Thymus (tissue), 11 donors: ENCODE measurements at regions not wholly inside any gene's neighbourhood (a gene's known extent, or its start where the extent isn't known, plus 50 kb on each side); places are given as distances from the start of the nearest gene placed in this dataset.

Source experiments
- DNase-seq, 9 donors: peaks; one replicate each; pipeline ENCODE4 v3.0.0-alpha.2; 2013; ENCODE audit warnings: low spot score in 9 of 9, low read depth in 6 of 9, missing footprints in 1 of 9
- H3K27ac ChIP-seq, 2 donors: one replicate each; pipeline ENCODE4 v1.5.1; 2013; ENCODE audit warnings: control low read depth in 1 of 2, low read depth in 1 of 2, low read length in 1 of 2, mild to moderate bottlenecking in 1 of 2, moderate library complexity in 1 of 2
- H3K27me3 ChIP-seq, 2 donors: one replicate each; pipeline ENCODE4 v1.5.1; 2013; ENCODE audit warnings: low read length in 1 of 2; ENCODE audit not compliant: control insufficient read depth in 2 of 2, insufficient read depth in 1 of 2
- H3K36me3 ChIP-seq, 2 donors: one replicate each; pipeline ENCODE4 v1.5.1; 2013; ENCODE audit warnings: low read length in 1 of 2, mild to moderate bottlenecking in 1 of 2, moderate library complexity in 1 of 2; ENCODE audit not compliant: control insufficient read depth in 2 of 2, insufficient read depth in 2 of 2
- H3K4me1 ChIP-seq, 2 donors: one replicate each; pipeline ENCODE4 v1.5.1; 2013; ENCODE audit warnings: low read length in 2 of 2; ENCODE audit not compliant: control insufficient read depth in 2 of 2, insufficient read depth in 2 of 2
- H3K4me3 ChIP-seq, 2 donors: one replicate each; pipeline ENCODE4 v1.5.1; 2013; ENCODE audit warnings: low read length in 2 of 2, control low read depth in 1 of 2, mild to moderate bottlenecking in 1 of 2
- H3K9me3 ChIP-seq, 2 donors: one replicate each; pipeline ENCODE4 v1.5.1; 2013; ENCODE audit warnings: low read length in 1 of 2, mild to moderate bottlenecking in 1 of 2; ENCODE audit not compliant: control insufficient read depth in 2 of 2, insufficient read depth in 1 of 2
- WGBS: extraction: QIAGEN DNeasy Blood & Tissue Kit; methylation state at CpG from one replicate; pipeline ENCODE4 v1.1.7; 2013; 5-methylcytosine and 5-hydroxymethylcytosine counted together
- donor health status: healthy.

- no peaks in the 10 kb centered on the region for H3K36me3 ChIP-seq
- no peaks in the 10 kb centered on the region for H3K9me3 ChIP-seq
- H3K27me3 ChIP-seq = no peaks in the 10 kb centered on the region
- 91% methylated on average over 1 of the region's 1 CpG for WGBS
- H3K27ac ChIP-seq = no peak overlapping the region
- H3K4me1 ChIP-seq = no peaks in the 10 kb centered on the region
- no peak for DNase-seq
- H3K4me3 ChIP-seq = no peak overlapping the region
These were observed 222.2 kb upstream of the ATP5MC3 start for GRCh38 chr2:175403599-175404221.

GRCh38 chr2:175402571-175402970 lies 221.1 kb upstream of the ATP5MC3 start:
- no peak for DNase-seq
- WGBS = 91% methylated on average over 2 of the region's 2 CpGs
- H3K4me3 ChIP-seq = no peak overlapping the region
- H3K27ac ChIP-seq = no peak overlapping the region
- no peaks in the 10 kb centered on the region for H3K36me3 ChIP-seq
- H3K27me3 ChIP-seq = no peaks in the 10 kb centered on the region
- H3K4me1 ChIP-seq = no peaks in the 10 kb centered on the region
- no peaks in the 10 kb centered on the region for H3K9me3 ChIP-seq

- 97% methylated on average over 3 of the region's 3 CpGs for WGBS
- Histone ChIP-seq H3K4me1 (no peaks in the 10 kb centered on the region), H3K27ac (no peak overlapping the region), H3K36me3 (no peaks in the 10 kb centered on the region), H3K9me3 (no peaks in the 10 kb centered on the region), H3K27me3 (no peaks in the 10 kb centered on the region), H3K4me3 (no peak overlapping the region)
- DNase-seq = no peak
These were observed 220.5 kb upstream of the ATP5MC3 start for GRCh38 chr2:175401956-175402469.

GRCh38 chr2:175400975-175401374 lies 219.5 kb upstream of the ATP5MC3 start:
- H3K27ac ChIP-seq = no peak overlapping the region
- H3K36me3 ChIP-seq = no peaks in the 10 kb centered on the region
- no peaks in the 10 kb centered on the region for H3K9me3 ChIP-seq
- H3K27me3 ChIP-seq = no peaks in the 10 kb centered on the region
- no peak for DNase-seq
- no peak overlapping the region for H3K4me3 ChIP-seq
- H3K4me1 ChIP-seq = no peaks in the 10 kb centered on the region
- WGBS = 82% methylated on average over 6 of the region's 6 CpGs

GRCh38 chr2:175399326-175399725 lies 217.8 kb upstream of the ATP5MC3 start:
- no peak overlapping the region for H3K4me3 ChIP-seq
- 91% methylated on average over 4 of the region's 4 CpGs for WGBS
- H3K9me3 ChIP-seq = no peaks in the 10 kb centered on the region
- no peaks in the 10 kb centered on the region for H3K36me3 ChIP-seq
- no peak overlapping the region for H3K27ac ChIP-seq
- DNase-seq = no peak
- H3K4me1 ChIP-seq = no peaks in the 10 kb centered on the region
- H3K27me3 ChIP-seq = no peaks in the 10 kb centered on the region

- 97% methylated on average over 6 of the region's 6 CpGs for WGBS
- no peaks in the 10 kb centered on the region for H3K36me3 ChIP-seq
- no peaks in the 10 kb centered on the region for H3K4me1 ChIP-seq
- no peaks in the 10 kb centered on the region for H3K9me3 ChIP-seq
- no peaks in the 10 kb centered on the region for H3K27me3 ChIP-seq
- H3K4me3 ChIP-seq = no peak overlapping the region
- DNase-seq = no peak
- no peak overlapping the region for H3K27ac ChIP-seq
These were observed 217.3 kb upstream of the ATP5MC3 start for GRCh38 chr2:175398848-175399247.

GRCh38 chr2:175396696-175397095 lies 215.2 kb upstream of the ATP5MC3 start:
- Histone ChIP-seq H3K27me3 (no peaks in the 10 kb centered on the region), H3K4me3 (no peak overlapping the region), H3K4me1 (no peaks in the 10 kb centered on the region), H3K36me3 (no peaks in the 10 kb centered on the region), H3K27ac (no peak overlapping the region), H3K9me3 (no peaks in the 10 kb centered on the region)
- DNase-seq = no peak

GRCh38 chr2:175393851-175394250 lies 212.3 kb upstream of the ATP5MC3 start:
- Histone ChIP-seq H3K36me3 (no peaks in the 10 kb centered on the region), H3K9me3 (no peaks in the 10 kb centered on the region), H3K27me3 (no peaks in the 10 kb centered on the region), H3K4me1 (no peaks in the 10 kb centered on the region), H3K4me3 (no peak overlapping the region), H3K27ac (no peak overlapping the region)
- WGBS = 92% methylated on average over 1 of the region's 1 CpG
- DNase-seq = no peak

- no peaks in the 10 kb centered on the region for H3K4me1 ChIP-seq
- no peak for DNase-seq
- H3K9me3 ChIP-seq = peaks cover 0 to 8% of the 10 kb centered on the region in 2 donors
- WGBS = 22% methylated on average over 2 of the region's 2 CpGs
- no peaks in the 10 kb centered on the region for H3K36me3 ChIP-seq
- no peak overlapping the region for H3K4me3 ChIP-seq
- no peaks in the 10 kb centered on the region for H3K27me3 ChIP-seq
- H3K27ac ChIP-seq = no peak overlapping the region
These were observed 201.8 kb upstream of the ATP5MC3 start for GRCh38 chr2:175383286-175383685.
